GM23338 (cell line): ENCODE measurements at regions not wholly inside any gene's neighbourhood (a gene's known extent, or its start where the extent isn't known, plus 50 kb on each side); places are given as distances from the start of the nearest gene placed in this dataset.

Source experiments
- CREB1 ChIP-seq: fragments of 250-450 bp; sonication (Bioruptor Pico); IDR thresholded peaks from 2 replicates; pipeline ENCODE4 v1.5.0; 2020; ENCODE audit warnings: low read depth, mild to moderate bottlenecking, moderate library complexity
- CTCF ChIP-seq, 2 experiments: fragments of 200-600 bp in 1 of 2; sonication (generic) in 1 of 2; conservative IDR thresholded peaks; 2 replicates each; pipeline versions ENCODE4 v1.5.1 to v1.6.1; 2016 to 2017; ENCODE audit warnings: antibody characterized with exemption in 2 of 2, low read depth in 2 of 2, mild to moderate bottlenecking in 2 of 2, moderate library complexity in 1 of 2
- EZH2 ChIP-seq: fragments of 200-600 bp; sonication (generic); IDR thresholded peaks from one replicate; pipeline ENCODE4 v1.8.0; 2017; ENCODE audit warnings: antibody characterized with exemption, mild to moderate bottlenecking, low read depth; ENCODE audit not compliant: unreplicated experiment
- EZH2phosphoT487 ChIP-seq: fragments of 200-600 bp; sonication (generic); IDR thresholded peaks from one replicate; pipeline ENCODE4 v1.8.1; 2018; ENCODE audit warnings: antibody characterized with exemption; ENCODE audit not compliant: unreplicated experiment
- JUNB ChIP-seq: IDR thresholded peaks from one replicate; pipeline ENCODE4 v1.6.1; 2016; ENCODE audit warnings: antibody characterized with exemption; ENCODE audit not compliant: unreplicated experiment
- NANOG ChIP-seq: IDR thresholded peaks from 2 replicates; pipeline ENCODE4 v1.6.1; 2016; ENCODE audit warnings: antibody characterized with exemption, borderline replicate concordance
- POLR2AphosphoS5 ChIP-seq: IDR thresholded peaks from 2 replicates; pipeline ENCODE4 v1.6.1; 2016; ENCODE audit warnings: antibody characterized with exemption, low read depth
- REST ChIP-seq: IDR thresholded peaks from one replicate; pipeline ENCODE4 v1.6.1; 2018; ENCODE audit warnings: antibody characterized with exemption; ENCODE audit not compliant: unreplicated experiment
- STAT1 ChIP-seq: IDR thresholded peaks from one replicate; pipeline ENCODE4 v1.6.1; 2016; ENCODE audit warnings: antibody characterized with exemption; ENCODE audit not compliant: unreplicated experiment
- ZNF331 ChIP-seq: fragments of 250-450 bp; sonication (Bioruptor Pico); IDR thresholded peaks from 2 replicates; pipeline ENCODE4 v1.5.0; 2020; ENCODE audit warnings: low read depth, mild to moderate bottlenecking, moderate library complexity

- TF ChIP-seq CTCF (conservative IDR thresholded peaks at IDR 0.05; ENCODE audit: low read depth in 2 of 2) = no peak
- no peak for TF ChIP-seq POLR2AphosphoS5
- no peak for TF ChIP-seq EZH2
- TF ChIP-seq NANOG = no peak
- no peak for TF ChIP-seq REST
- TF ChIP-seq JUNB = no peak
- TF ChIP-seq ZNF331 (CRISPR knock-in tag) = no peak
- no peak for TF ChIP-seq EZH2phosphoT487
- TF ChIP-seq CREB1 = no peak
- no peak for TF ChIP-seq STAT1
These were observed 242.4 kb upstream of the NR3C2 start for GRCh38 chr4:148684638-148685037.
